ENCODE measurements at regions not wholly inside any gene's neighbourhood (a gene's known extent, or its start where the extent isn't known, plus 50 kb on each side); places are given as distances from the start of the nearest gene placed in this dataset.

- TF ChIP-seq CTCF (conservative IDR thresholded peaks at IDR 0.05; ENCODE audit: low read depth in 2 of 2) = no peak
- TF ChIP-seq, protein P1, sequence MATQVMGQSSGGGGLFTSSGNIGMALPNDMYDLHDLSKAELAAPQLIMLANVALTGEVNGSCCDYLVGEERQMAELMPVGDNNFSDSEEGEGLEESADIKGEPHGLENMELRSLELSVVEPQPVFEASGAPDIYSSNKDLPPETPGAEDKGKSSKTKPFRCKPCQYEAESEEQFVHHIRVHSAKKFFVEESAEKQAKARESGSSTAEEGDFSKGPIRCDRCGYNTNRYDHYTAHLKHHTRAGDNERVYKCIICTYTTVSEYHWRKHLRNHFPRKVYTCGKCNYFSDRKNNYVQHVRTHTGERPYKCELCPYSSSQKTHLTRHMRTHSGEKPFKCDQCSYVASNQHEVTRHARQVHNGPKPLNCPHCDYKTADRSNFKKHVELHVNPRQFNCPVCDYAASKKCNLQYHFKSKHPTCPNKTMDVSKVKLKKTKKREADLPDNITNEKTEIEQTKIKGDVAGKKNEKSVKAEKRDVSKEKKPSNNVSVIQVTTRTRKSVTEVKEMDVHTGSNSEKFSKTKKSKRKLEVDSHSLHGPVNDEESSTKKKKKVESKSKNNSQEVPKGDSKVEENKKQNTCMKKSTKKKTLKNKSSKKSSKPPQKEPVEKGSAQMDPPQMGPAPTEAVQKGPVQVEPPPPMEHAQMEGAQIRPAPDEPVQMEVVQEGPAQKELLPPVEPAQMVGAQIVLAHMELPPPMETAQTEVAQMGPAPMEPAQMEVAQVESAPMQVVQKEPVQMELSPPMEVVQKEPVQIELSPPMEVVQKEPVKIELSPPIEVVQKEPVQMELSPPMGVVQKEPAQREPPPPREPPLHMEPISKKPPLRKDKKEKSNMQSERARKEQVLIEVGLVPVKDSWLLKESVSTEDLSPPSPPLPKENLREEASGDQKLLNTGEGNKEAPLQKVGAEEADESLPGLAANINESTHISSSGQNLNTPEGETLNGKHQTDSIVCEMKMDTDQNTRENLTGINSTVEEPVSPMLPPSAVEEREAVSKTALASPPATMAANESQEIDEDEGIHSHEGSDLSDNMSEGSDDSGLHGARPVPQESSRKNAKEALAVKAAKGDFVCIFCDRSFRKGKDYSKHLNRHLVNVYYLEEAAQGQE (IDR thresholded peaks at IDR 0.05; ENCODE audit: unreplicated experiment) = no peak
- no peak for TF ChIP-seq NANOG (IDR thresholded peaks at IDR 0.05; ENCODE audit: borderline replicate concordance)
Observed at GRCh38 chr4:122508083-122508482, 51.6 kb upstream of the IL2 start (continued).
